NCI-H2227 treated with DMSO at 0.1 percent for 48 hours (cell line): ENCODE measurements at regions not wholly inside any gene's neighbourhood (a gene's known extent, or its start where the extent isn't known, plus 50 kb on each side); places are given as distances from the start of the nearest gene placed in this dataset.

Source experiments
- DNase-seq: peaks from one replicate; lab custom pipeline; 2025; lab: John Stamatoyannopoulos, UW

DNA sequence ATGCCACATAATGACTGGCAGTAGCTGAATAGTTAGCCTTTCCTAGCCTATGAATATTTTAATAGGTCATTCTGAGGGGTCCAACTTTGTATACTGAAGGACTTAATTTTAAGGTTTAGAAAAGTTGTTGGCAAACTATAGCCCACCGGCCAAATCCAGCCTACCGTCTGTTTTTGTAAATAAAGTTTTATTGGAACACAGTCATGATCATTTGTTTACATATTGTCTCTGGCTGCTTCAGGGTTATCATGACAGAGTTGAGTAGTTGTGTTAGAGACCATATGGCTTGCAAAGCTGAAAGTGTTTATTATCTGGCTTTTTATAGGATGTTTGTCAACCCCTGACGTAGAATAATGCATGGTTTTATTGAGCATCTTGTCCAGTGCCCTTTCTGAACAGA is 73.4 kb downstream of the NTMT2 start:
- no peak for DNase-seq

DNA sequence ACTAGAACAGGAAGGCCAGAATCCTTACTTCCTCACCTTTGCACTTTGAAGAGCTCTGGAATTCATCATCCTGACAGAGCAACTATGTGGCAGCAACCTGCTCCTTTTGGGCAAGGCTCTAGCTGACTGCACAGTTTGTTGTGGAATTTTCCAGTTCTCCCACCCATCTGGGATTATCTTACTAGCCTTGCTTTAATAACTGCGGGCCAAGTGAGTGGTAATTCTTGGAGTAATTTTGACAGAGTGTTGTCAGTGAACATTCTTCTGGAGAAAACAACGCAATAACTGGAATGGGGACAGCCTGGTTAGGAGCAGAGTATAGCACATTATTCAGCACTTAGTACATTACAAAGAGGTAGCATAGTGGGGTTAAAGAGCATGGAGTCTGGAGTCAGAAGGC is 75.3 kb downstream of the NTMT2 start:
- no peak for DNase-seq

DNA sequence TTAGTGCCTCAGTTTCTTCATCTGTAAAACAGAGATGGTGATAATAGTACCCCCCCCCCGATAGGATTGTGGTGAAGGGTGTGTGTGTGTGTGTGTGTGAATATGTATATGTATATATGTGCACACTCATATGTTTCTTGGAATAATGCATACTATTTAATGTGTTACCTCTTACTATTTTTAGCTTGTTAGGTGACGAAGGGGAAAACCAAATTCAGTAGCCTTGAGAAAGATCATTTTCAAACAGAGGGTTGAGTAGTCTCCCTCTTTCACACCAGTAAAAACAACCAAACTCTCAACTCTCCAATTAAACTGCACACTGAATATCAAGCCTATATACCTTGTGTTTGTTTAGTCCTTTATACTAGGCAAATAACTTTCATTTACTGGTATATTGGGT is 75.7 kb downstream of the NTMT2 start:
- DNase-seq: no peak

DNA sequence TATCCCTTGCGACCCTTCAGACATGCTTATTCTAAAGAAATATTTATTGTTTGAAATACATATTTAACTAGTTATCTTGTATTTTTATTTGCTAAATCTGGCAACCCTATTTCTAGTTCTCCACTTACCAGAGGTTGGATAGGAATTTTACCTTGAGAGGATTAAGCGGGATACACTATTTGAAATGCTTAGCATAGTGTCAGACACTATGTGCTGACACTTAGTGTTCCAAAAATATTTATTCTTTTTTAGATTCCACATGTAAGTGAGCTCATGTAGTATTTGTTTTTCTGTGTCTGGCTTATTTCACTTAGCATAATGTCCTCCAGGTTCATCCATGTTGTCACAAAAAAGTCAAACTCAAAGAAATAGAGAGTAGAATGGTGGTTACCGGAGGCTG is 78.7 kb downstream of the NTMT2 start:
- DNase-seq: no peak

DNA sequence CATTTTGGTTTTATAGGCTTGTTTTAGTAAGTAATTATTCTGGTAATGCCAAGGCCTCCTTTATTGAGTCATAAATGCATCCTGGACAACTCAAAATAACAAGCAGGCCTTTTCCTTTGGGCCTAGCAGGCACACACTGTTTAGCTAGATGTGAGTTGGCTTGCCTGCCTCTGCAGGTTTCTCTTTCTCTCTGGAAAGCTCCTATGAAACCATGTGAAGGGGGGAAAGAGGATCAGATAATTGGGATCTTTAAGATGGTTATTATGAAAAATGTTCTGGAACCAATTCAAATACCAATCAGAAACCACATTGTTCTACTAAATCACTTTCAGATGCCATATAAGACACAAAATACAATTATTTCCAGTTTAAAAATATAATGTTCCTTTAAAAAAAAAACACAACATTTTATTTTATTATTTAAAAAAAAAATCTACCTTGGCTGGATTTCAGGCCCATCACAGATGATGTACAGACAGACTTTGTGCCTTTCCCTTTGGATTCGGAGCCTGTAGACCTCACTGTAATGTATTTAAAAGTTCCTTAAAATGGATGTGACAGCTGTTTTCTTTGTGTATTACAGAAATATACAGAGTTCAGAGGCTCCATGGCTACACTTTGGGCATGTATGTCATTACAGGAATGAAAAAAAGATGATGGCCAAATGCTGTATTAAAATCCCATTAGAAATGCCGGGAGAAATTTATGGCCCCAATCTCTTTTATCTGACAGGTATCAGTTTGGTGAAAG is 80.2 kb downstream of the NTMT2 start:
- no peak for DNase-seq

DNA sequence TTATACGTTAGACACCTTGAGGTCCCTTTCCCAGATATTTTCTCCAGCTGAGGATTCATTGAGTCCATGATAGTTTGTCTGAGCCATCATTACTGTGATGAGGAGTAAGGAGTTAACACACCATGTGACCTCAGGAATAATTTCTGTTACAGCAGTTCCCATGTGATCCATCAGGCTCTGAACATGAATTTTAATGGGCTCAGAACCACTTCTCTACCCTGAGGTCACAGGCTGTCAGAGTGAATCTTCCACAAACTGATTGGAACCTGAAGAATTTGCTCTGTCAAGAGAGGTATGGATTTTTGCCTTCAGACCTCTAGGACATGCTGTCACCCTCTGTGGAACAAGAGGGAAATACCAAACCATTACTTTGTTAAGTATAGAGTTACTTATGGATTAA is 81.0 kb downstream of the NTMT2 start:
- DNase-seq: no peak

DNA sequence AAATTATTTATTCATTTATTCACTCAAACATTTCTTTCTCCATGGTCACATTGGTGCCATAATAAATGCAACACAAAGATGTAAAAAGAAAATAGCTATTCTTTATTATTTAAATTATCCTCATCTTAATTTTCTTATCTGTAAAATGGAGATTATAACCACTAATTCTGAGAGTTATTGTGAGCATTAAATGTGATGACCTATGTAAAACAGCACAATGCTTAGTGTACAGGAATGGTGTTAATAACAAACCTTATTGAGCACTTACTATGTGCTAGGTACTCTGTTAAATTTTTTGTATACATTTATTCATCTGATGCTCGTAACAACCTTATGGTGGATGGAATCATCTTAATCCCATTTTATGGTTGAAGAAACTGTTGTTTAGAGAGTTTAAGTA is 84.6 kb downstream of the NTMT2 start:
- no peak for DNase-seq

DNA sequence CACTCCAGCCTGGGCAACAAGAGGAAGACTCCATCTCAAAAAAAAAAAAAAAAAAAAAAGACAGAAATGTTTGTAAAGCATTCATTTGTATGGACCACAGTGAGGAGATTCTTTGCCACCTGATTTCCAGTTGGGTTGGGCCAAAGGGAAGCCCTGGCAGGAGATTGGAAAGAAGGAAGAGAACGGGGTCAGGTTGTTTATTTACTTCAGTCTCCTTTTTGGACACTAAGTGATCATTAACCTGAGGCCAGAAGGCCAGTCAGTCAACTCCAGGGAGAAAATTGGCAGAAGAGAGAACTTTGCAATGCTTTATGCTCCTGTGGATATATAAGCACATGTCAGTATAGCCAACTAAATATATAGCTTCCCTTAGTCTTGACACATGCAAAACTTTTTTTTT is 85.9 kb downstream of the NTMT2 start:
- no peak for DNase-seq

DNA sequence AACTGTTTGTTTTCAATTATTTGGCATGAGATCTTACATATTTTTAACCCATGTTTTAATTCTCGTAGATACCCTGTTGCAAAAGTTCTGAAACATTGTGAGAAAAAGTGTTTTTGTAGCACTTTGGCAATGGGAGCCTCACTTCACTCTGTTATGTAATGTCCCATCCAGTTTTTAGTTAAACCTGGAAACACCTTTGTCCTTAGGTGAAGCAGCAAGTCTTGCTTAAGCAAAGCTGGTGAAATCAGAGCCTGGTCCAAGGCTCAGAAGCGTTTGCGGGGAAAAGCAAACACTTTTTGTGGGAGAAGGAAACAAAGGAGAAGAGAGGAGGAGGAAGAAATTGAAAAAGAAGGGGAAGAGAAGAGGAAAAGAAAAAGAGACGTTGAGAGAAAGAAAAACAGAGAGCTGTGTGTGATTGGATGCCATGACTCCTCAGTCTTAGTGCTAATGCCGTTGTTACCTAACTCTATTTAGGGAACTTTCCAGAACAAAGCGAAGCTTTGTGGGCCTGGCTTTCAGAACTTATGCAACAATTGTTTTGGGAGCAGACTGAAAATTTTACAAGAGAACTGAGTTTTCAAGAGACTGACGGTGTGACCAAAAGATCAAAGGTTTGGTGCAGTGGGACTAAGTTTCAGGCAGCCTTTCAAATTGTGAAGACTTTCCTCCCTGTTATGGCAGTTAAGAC is 93.1 kb downstream of the NTMT2 start:
- no peak for DNase-seq

DNA sequence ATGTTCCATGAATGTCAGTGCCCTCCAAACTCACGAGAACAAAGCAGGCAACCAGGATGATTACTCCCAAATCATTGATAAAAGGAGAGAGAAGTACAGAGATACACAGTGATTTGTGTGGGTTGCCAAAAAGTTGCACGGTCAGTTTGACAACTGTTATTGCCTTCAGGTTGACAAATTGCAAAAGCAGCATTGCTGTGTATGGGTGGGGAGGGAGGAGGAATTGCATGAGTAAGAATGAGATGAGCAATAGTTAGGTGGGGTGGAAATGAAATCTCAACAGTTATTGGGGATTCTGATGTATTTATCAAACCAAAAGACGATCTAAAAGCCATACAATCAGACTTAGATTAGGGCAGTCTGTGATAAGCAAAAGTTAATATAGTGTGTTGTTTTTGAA is 93.7 kb downstream of the NTMT2 start:
- no peak for DNase-seq

DNA sequence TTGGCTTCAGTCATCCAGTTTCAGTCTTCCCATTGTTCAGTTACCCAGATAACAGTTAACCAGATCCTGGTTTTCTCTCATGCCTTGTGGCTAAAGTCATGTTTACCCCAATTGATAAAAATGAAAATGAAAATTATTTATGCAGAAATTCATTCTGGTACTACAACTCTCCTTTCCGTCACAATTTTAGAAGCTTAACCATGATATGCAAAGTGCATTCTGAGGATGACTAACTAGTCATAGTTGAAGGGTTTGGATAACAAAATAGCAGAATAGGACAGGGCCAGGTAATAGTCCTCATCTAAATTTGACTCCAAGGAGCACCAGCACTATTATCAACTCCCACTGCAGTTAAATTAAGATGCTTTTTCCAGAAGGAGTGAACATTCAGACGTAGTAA is 94.7 kb downstream of the NTMT2 start:
- DNase-seq: no peak

DNA sequence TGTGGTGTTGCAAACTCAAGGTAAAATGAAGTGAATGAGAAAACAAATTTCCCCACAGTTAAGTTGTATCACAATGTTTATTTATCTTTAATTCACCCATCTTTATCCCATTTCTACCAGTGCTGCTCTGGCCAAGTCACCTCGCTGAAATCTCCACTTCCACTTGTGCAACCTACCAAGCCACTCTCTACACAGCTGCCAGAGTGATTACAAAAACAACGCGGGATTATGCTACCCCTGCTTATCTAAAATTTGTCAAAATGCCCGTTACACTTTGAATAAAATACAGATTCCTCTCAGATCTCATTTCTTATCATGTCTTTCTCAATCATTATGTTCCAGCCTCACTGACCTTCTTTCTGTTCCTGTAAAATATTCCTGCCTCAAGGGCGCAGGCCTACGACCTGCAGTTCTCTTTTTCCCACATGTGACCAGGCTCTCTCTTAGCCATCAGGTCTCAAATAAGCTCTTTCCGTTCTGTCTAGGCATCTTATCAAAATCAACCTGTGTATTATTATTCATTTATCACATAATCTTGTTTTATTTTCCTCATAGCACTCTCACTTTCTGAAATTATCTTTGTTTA is 95.6 kb downstream of the NTMT2 start:
- no peak for DNase-seq

DNA sequence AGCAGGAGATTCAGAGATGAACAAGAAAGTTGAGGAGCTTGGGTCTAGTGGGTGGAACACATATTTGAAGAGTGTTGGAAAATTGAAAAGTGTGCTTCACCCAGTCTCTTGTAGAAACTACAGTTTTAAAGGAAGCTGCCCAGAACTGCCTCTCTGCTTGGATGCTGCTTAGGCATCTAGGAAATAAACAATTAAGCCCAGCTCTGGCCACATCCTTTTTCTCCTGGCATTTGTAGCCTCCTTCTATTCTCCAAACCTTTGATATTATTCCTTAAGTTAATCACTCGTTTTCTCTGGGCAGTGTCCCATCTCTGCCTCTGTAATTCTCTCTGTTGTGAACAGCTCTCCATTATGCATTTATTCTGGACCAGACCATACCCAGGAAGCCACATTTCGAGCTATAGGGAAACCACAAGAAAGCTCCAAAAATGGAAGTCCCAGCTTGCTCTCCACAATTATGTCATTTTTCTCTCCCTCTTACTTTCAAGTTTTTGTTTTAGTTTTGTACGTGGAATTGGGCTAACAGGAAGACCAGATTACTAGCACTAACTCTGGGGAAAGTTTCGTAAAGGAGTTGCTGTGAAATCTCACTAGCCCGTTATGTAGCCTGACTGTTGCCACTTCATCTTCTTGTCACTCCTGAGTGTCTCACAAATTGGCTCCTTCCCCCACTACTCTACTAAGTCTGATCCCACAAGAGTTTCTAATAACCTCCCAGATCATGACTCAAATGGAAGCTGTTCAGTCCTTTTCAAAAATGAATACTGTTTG is 102.2 kb downstream of the NTMT2 start:
- DNase-seq: no peak

DNA sequence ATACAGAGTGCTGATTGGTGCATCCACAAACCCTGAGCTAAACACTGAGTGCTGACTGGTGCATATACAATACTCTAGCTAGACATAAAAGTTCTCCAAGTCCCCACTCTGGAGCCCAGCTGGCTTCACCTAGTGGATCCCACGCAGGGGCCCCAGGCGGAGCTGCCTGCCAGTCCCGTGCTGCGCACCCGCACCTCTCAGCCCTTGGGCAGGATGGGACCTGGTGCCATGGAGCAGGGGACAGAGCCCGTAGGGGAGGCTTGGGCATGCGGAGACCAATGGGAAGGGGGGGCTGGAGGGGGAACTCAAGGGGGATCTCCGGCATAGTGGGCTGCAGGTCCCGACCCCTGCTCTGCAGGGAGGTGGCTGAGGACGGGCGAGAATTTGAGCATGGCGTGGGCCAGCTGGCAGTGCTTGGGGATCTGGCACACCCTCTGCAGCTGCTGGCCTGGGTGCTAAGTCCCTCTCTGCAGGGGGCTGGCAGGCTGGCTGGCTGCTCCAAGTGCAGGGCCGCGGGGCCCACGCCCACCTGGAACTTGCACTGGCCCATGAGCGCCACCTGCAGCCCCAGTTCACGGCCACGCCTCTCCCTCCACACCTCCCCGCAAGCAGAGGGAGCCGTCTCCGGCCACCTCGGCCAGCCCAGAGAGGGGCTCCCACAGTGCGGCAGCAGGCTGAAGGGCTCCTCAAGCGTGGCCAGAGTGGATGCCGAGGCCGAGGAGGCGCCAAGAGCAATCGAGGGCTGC is 104.9 kb downstream of the NTMT2 start:
- no peak for DNase-seq

DNA sequence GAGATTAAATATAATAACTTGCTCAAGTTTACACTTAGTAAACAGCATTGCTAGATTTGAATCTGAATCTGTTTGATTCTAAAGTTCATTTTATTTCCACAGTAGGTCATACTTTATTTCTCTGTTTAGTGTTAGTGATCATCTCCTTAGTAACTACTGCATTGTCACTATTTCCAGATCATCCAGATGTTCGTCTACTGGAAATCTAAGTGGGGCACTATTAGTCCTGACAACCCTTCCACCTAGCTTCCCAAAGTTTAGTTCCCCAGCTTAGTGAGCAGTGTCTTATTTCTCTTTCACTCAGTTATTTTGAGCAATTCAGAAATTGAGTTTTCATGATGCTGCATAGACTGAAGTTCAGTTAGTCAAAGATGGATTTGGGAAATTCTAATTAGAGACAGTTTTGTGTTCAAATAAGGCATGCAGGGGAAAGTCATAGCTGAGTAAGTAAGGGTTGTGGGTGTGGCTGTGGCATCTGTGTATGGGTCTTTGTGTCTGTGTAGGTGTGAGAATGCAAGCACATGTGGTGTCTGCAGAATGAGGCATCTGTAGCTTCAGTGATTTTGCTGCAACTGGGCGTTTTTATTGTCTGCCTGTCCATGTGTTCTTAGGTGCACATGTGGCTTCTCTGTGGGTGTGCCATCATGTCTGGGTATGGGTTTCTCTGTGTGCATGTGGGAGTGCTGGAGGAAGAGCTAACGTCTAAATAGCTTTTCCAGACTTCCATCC is 107.3 kb downstream of the NTMT2 start:
- no peak for DNase-seq

DNA sequence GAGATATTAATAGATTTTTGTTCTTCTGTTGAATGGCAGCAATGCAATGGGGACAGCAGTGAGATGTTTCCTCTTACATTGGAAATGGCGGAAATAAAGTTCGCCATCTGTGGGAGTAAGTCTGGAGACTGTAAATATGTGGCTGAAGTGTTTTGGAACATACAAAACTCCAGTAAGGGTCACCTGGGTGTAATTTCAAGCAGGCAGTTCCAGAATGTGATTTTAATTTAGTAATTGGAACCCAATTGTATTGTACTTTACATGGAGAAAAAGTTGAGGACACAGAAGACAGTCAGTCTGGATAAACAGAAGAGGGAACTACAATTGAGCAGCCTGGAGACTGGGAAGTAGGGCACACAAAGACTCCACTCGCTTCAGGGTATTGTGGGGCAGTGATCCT is 108.6 kb downstream of the NTMT2 start:
- no peak for DNase-seq

DNA sequence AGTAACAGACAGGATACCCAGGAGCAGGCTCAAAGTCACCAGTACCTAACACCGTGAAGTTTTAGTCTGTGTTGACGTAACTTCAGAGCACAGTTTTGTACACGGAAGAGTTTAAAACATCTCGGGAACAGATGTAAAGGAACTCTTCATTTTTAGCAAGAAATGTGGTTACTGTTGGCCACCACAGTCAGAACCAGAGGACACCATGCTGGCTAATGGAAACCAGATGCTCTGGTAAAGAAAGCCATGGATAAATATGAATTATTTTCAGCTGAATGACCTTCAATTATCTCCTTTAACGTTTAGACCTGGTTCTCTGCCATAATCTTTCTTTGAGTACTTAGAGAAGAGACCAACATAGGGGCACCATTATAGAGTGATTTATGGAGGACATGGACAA is 115.9 kb downstream of the NTMT2 start:
- DNase-seq: peak; percentile 80

DNA sequence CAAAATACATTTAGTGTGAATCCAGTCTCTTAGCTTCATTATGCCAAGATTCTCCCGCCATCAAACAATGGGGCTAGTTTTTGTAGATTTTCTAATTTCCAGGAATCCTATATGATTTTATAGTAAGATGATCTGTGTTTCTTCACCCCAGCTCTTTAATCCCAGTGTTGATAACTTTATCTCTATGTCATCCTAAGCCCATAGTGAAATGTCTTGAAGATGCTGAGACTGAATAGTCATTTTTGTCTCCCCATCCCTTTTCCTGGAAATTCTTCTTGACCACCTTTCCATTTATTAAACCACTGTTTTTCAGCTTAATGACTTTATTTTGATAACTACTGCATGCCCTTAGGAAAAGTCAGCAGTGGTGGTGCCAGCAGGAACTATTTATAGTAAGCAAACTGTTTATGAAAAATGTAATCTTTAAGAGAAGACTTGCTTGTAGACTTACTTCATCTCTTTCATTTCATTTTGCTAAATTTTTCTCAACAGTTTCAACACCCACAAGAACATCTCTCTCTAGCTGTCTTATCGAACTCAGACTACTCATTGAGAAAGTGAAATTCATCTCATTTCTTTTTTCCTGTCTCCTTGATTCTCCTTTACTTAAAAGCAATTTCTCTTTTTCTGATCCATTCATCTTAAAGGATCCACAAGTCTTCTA is 116.6 kb downstream of the NTMT2 start:
- DNase-seq: no peak

DNA sequence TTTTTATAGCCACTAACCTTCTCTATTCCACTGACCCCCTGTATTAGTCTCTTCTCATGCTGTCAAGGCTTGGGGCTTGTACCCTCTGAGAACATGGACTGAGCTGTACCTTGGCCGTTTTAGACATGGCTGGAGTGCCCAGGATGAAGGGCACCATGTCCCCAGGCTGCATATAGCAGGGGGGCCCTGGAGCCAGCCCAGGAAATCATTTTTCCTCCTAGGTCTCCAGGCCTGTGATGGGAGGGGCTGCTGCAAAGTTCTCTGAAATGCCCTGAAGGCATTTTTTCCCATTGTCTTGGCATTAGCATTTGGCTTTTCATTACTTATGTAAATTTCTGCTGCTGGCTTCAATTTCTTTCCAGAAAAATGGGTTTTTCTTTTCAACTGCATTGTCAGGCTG is 119.5 kb downstream of the NTMT2 start:
- DNase-seq: no peak

DNA sequence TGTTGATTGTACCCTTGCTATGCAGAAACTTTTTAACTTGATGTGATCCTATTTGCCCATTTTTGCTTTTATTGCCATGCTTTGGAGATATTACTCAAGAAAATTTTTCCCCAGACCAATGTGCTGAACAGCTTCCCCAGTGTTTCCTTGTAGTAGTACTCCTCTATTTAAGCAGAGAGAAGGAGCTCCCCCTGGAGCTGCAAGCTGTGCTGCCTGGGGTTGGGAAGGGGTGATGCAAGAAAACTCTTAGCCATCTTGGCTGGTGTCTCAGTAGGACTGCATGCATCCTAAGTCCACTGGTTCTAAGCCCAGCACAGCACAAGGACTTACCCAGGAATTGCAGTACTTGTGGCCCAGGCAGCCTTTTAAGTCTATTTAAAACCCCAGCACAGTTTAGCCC is 121.6 kb downstream of the NTMT2 start:
- DNase-seq: no peak
